ENCODE measurements at regions not wholly inside any gene's neighbourhood (a gene's known extent, or its start where the extent isn't known, plus 50 kb on each side); places are given as distances from the start of the nearest gene placed in this dataset.

- CTCF ChIA-PET: no interaction called here
- intact Hi-C loops (cut with DNase I, micrococcal nuclease): loop anchor here in 1 of 2 experiments (5.0 kb wide), 1 partner anchor 80 kb away; no protein-coding TSS in a partner anchor
- no peak for TF ChIP-seq CTCF (IDR thresholded peaks at IDR 0.05)
- H3K27me3 ChIP-seq (ENCODE audit: control insufficient read depth in 1 of 2, insufficient read depth in 2 of 2, low read length in 2 of 2): no peaks in the 10 kb centered on the region
- no peak overlapping the region for H3K4me3 ChIP-seq (ENCODE audit: low read length)
- no peaks in the 10 kb centered on the region for H3K4me1 ChIP-seq (ENCODE audit: insufficient read depth, low read length)
- Mint-ChIP-seq H3K27me3 (no peaks in the 10 kb centered on the region), H3K4me3 (no peak overlapping the region), H3K4me1 (ENCODE audit: low read depth) (no peaks in the 10 kb centered on the region), H3K27ac (no peak overlapping the region), H3K9me3 (no peaks in the 10 kb centered on the region), H3K36me3 (ENCODE audit: low read depth) (no peaks in the 10 kb centered on the region)
- H3K36me3 ChIP-seq (ENCODE audit: insufficient read depth, low read length): no peaks in the 10 kb centered on the region
- no peak overlapping the region for H3K27ac ChIP-seq (ENCODE audit: low read depth in 1 of 2, low read length in 2 of 2)
- POLR2A ChIA-PET: no interaction called here
- DNase-seq (no peak), ATAC-seq (ENCODE audit: poor library complexity) (no peak)
- H3K9me3 ChIP-seq (ENCODE audit: control insufficient read depth in 1 of 2, insufficient read depth in 1 of 2, low read length in 2 of 2): peaks cover 0 to 14% of the 10 kb centered on the region in 2 experiments
Measured at GRCh38 chr9:129367287-129367686, 189.2 kb upstream of the IER5L start.

- H3K4me3 Mint-ChIP-seq: no peak overlapping the region
- H3K4me1 Mint-ChIP-seq (ENCODE audit: low read depth): no peaks in the 10 kb centered on the region
- Histone ChIP-seq H3K4me3 (ENCODE audit: low read length) (no peak overlapping the region), H3K27ac (ENCODE audit: low read depth in 1 of 2, low read length in 2 of 2) (no peak overlapping the region), H3K9me3 (ENCODE audit: control insufficient read depth in 1 of 2, insufficient read depth in 1 of 2, low read length in 2 of 2) (peaks cover 0 to 7% of the 10 kb centered on the region in 2 experiments), H3K36me3 (ENCODE audit: insufficient read depth, low read length) (no peaks in the 10 kb centered on the region), H3K4me1 (ENCODE audit: insufficient read depth, low read length) (no peaks in the 10 kb centered on the region), H3K27me3 (ENCODE audit: control insufficient read depth in 1 of 2, insufficient read depth in 2 of 2, low read length in 2 of 2) (no peaks in the 10 kb centered on the region)
- no peaks in the 10 kb centered on the region for H3K27me3 Mint-ChIP-seq
- intact Hi-C loops (cut with DNase I, micrococcal nuclease): loop anchor here in 1 of 2 experiments (5.0 kb wide), 1 partner anchor 78 kb away; no protein-coding TSS in a partner anchor
- CTCF ChIA-PET: no interaction called here
- DNase-seq (no peak), ATAC-seq (ENCODE audit: poor library complexity) (no peak)
- POLR2A ChIA-PET: no interaction called here
- H3K27ac Mint-ChIP-seq: no peak overlapping the region
- TF ChIP-seq CTCF (IDR thresholded peaks at IDR 0.05): no peak
- no peaks in the 10 kb centered on the region for H3K9me3 Mint-ChIP-seq
- no peaks in the 10 kb centered on the region for H3K36me3 Mint-ChIP-seq (ENCODE audit: low read depth)
Measured at GRCh38 chr9:129365196-129365595, 187.1 kb upstream of the IER5L start.

GRCh38 chr9:129363216-129363873, 185.3 kb upstream of the IER5L start:
- intact Hi-C loops (cut with DNase I, micrococcal nuclease): no loop called here
- no peak overlapping the region for H3K27ac ChIP-seq (ENCODE audit: low read depth in 1 of 2, low read length in 2 of 2)
- Mint-ChIP-seq H3K27me3 (peaks cover 9% of the 10 kb centered on the region), H3K4me1 (ENCODE audit: low read depth) (no peaks in the 10 kb centered on the region), H3K36me3 (ENCODE audit: low read depth) (no peaks in the 10 kb centered on the region), H3K27ac (no peak overlapping the region), H3K4me3 (no peak overlapping the region), H3K9me3 (no peaks in the 10 kb centered on the region)
- ATAC-seq (ENCODE audit: poor library complexity): no peak
- H3K4me1 ChIP-seq (ENCODE audit: insufficient read depth, low read length): no peaks in the 10 kb centered on the region
- DNase-seq: no peak
- CTCF ChIA-PET: no interaction called here
- TF ChIP-seq CTCF (IDR thresholded peaks at IDR 0.05): no peak
- H3K36me3 ChIP-seq (ENCODE audit: insufficient read depth, low read length): no peaks in the 10 kb centered on the region
- no peak overlapping the region for H3K4me3 ChIP-seq (ENCODE audit: low read length)
- no peaks in the 10 kb centered on the region for H3K27me3 ChIP-seq (ENCODE audit: control insufficient read depth in 1 of 2, insufficient read depth in 2 of 2, low read length in 2 of 2)
- POLR2A ChIA-PET: no interaction called here
- no peaks in the 10 kb centered on the region for H3K9me3 ChIP-seq (ENCODE audit: control insufficient read depth in 1 of 2, insufficient read depth in 1 of 2, low read length in 2 of 2)

Data from CD4-positive, alpha-beta T cell (primary cell).